ENCODE measurements at regions not wholly inside any gene's neighbourhood (a gene's known extent, or its start where the extent isn't known, plus 50 kb on each side); places are given as distances from the start of the nearest gene placed in this dataset.

DNA sequence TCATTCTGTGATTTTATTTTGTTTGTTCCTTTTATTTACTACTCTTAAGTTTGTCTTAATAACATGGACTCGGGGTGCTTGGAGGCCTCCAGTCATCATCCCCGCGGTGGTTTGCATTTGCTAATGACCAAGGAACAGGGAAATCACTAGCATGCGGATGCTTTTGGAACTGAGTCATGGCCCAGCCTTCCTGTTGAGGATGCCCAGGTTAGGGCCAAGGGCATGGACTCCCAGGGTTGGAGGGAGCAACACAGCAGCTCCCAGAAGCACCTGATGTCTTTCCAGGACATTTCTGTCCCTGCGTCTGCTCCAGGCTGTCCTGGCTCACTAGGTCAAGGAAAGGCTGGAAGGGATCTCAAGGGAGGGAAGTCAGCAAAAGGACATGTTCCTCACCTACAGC, 423.7 kb upstream of the TSHZ3 start:
- 85 to 87% methylated on average over 5 of the region's 5 CpGs for WGBS, 2 donors
- TF ChIP-seq POLR2AphosphoS5 (IDR thresholded peaks at IDR 0.05) (no peak), POLR2A (IDR thresholded peaks at IDR 0.05) (no peak), EP300 (IDR thresholded peaks at IDR 0.05) (no peak)
- TF ChIP-seq, protein P1, sequence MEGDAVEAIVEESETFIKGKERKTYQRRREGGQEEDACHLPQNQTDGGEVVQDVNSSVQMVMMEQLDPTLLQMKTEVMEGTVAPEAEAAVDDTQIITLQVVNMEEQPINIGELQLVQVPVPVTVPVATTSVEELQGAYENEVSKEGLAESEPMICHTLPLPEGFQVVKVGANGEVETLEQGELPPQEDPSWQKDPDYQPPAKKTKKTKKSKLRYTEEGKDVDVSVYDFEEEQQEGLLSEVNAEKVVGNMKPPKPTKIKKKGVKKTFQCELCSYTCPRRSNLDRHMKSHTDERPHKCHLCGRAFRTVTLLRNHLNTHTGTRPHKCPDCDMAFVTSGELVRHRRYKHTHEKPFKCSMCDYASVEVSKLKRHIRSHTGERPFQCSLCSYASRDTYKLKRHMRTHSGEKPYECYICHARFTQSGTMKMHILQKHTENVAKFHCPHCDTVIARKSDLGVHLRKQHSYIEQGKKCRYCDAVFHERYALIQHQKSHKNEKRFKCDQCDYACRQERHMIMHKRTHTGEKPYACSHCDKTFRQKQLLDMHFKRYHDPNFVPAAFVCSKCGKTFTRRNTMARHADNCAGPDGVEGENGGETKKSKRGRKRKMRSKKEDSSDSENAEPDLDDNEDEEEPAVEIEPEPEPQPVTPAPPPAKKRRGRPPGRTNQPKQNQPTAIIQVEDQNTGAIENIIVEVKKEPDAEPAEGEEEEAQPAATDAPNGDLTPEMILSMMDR (IDR thresholded peaks at IDR 0.05): no peak
- Histone ChIP-seq H3K9me3 (no peaks in the 10 kb centered on the region), H3K4me1 (no peaks in the 10 kb centered on the region), H3K4me3 (no peak overlapping the region), H3K27ac (no peak overlapping the region), H3K36me3 (no peaks in the 10 kb centered on the region), H3K27me3 (no peaks in the 10 kb centered on the region)
- ATAC-seq (ENCODE audit: low FRiP score in 2 of 2) (no peak), DNase-seq (no peak)

DNA sequence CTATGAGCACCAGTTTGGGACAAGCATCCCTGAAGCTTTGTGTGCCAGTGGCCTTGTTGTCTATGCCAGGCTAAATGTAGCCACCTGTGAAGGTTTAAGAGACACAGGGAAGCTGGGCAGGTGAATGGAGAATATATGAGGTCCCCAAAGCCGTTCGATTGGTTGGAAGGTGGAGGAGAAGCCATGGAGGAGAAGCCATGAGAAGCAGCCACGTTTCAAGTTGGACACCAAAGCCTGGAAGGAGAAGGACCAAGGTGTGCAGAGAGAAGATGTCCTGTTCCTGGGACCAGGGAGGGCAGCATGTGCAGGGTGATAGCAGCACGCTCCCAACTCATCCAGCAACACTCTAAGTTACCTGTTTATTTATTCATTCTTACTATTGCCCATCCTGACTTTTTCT, 432.3 kb upstream of the TSHZ3 start:
- no peak for TF ChIP-seq POLR2A (IDR thresholded peaks at IDR 0.05)
- no peak for DNase-seq
- WGBS, 2 donors: 81 to 83% methylated on average over 4 of the region's 4 CpGs

DNA sequence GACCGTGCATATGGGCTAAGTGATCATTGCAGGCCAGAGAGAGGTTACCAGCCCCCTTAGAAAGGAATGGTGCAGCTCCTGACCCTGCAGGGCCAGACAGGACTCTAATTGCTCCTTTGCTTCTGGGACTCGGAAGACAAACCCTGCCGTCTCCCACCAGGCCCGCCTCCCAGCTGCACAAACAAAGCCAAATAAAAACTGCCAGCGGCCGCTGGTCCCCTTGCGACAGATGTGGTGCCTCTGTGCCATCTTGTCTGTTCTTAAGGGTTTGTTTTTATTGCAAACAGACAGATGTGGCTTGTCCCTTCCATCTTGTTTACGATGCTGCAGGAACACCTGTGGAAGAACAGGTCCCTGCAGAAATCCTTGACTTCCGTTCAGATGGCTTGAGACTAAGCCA, 434.4 kb upstream of the TSHZ3 start:
- Histone ChIP-seq H3K36me3 (no peaks in the 10 kb centered on the region), H3K9me3 (no peaks in the 10 kb centered on the region), H3K27ac (no peak overlapping the region), H3K27me3 (no peaks in the 10 kb centered on the region), H3K4me1 (no peaks in the 10 kb centered on the region), H3K4me3 (no peak overlapping the region)
- WGBS, 2 donors: 71 to 82% methylated on average over 6 to 9 of the region's 9 CpGs
- peak in 1 of 2 donors; percentile 15 for DNase-seq
- TF ChIP-seq, protein P1 (IDR thresholded peaks at IDR 0.05): no peak
- no peak for TF ChIP-seq EP300 (IDR thresholded peaks at IDR 0.05)
- TF ChIP-seq POLR2A (IDR thresholded peaks at IDR 0.05): no peak
- no peak for TF ChIP-seq POLR2AphosphoS5 (IDR thresholded peaks at IDR 0.05)
- no peak for ATAC-seq (ENCODE audit: low FRiP score in 2 of 2)

More for the DNA sequence above, 432.3 kb upstream of the TSHZ3 start:
- Histone ChIP-seq H3K4me1 (no peaks in the 10 kb centered on the region), H3K36me3 (no peaks in the 10 kb centered on the region), H3K9me3 (no peaks in the 10 kb centered on the region), H3K27me3 (no peaks in the 10 kb centered on the region), H3K4me3 (no peak overlapping the region), H3K27ac (no peak overlapping the region)
- ATAC-seq (ENCODE audit: low FRiP score in 2 of 2): no peak

DNA sequence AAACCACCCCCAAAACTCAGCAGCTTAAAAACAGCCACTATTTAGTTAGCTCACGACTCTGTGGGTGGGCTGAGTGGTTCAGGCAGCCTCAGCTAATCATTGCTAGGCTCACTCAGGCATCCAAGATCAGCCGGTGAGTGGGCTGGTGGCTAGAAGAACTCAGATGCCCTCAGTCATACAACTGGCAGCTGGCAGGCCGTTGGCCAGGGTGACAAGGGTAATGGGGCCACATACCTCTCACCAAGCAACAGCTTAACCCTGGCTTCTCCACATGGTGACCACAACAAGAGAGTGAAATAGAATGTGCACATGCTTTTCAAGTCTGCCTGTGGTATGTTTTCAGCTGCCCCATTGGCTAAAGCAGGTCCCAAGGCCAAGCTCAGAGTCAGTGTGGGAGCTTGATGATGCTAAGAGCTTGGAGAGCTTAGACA, 435.4 kb upstream of the TSHZ3 start:
- Histone ChIP-seq H3K36me3 (no peaks in the 10 kb centered on the region), H3K9me3 (no peaks in the 10 kb centered on the region), H3K4me1 (no peaks in the 10 kb centered on the region), H3K4me3 (no peak overlapping the region), H3K27ac (no peak overlapping the region), H3K27me3 (no peaks in the 10 kb centered on the region)
- DNase-seq (no peak), ATAC-seq (ENCODE audit: low FRiP score in 2 of 2) (no peak)
- no peak for TF ChIP-seq POLR2A (IDR thresholded peaks at IDR 0.05)
- TF ChIP-seq EP300 (IDR thresholded peaks at IDR 0.05): no peak
- TF ChIP-seq, protein P1 (IDR thresholded peaks at IDR 0.05): no peak
- TF ChIP-seq POLR2AphosphoS5 (IDR thresholded peaks at IDR 0.05): no peak
- 37 to 53% methylated on average over 2 to 3 of the region's 3 CpGs for WGBS, 2 donors

DNA sequence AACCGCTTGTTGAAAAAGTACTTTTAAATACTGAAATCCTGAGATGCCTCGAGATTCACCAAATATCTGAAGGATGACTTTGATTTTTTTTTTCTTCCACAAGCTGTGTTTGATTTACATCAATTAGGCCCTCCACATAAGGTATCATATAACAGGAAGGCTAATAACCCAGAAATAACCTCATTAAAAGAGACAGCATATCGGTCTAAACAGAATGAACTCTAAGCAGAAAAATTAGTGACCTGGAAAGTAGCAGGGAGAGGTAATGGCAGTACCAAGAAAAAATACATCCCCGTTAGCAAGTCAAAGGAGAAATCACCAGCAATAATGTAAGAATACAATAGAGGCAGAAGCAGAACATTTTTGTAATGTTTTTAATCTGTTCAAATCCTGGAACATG, 452.4 kb upstream of the TSHZ3 start:
- no peaks in the 10 kb centered on the region for H3K9me3 ChIP-seq
- 85% methylated on average over 4 of the region's 4 CpGs for WGBS, 2 donors
- peaks cover 0 to 6% (median 5%) of the 10 kb centered on the region in 4 donors for H3K4me1 ChIP-seq
- H3K36me3 ChIP-seq: no peaks in the 10 kb centered on the region
- DNase-seq (no peak), ATAC-seq (ENCODE audit: low FRiP score in 2 of 2) (no peak)
- H3K27ac ChIP-seq: no peak overlapping the region
- no peak for TF ChIP-seq EP300 (IDR thresholded peaks at IDR 0.05)
- TF ChIP-seq POLR2A (IDR thresholded peaks at IDR 0.05): no peak
- TF ChIP-seq, protein P1 (IDR thresholded peaks at IDR 0.05): no peak
- no peak for TF ChIP-seq POLR2AphosphoS5 (IDR thresholded peaks at IDR 0.05)
- no peaks in the 10 kb centered on the region for H3K27me3 ChIP-seq
- no peak overlapping the region for H3K4me3 ChIP-seq

Data from upper lobe of left lung (tissue), 6 donors.